DND-41 (cell line): ENCODE measurements at regions not wholly inside any gene's neighbourhood (a gene's known extent, or its start where the extent isn't known, plus 50 kb on each side); places are given as distances from the start of the nearest gene placed in this dataset.

Experiments
- EZH2 ChIP-seq: IDR thresholded peaks from 3 replicates; pipeline ENCODE4 v1.6.1; 2012; ENCODE audit warnings: borderline replicate concordance, low read depth, mild to moderate bottlenecking, moderate library complexity, low read length, inconsistent platforms; ENCODE audit not compliant: severe bottlenecking
- TF ChIP-seq, protein P1 (sequence below): IDR thresholded peaks from 2 replicates; pipeline ENCODE4 v1.5.1; 2012; ENCODE audit warnings: borderline replicate concordance, low read length, moderate library complexity, mild to moderate bottlenecking; ENCODE audit not compliant: poor library complexity, severe bottlenecking; ENCODE audit errors: extremely low read depth

DNA sequence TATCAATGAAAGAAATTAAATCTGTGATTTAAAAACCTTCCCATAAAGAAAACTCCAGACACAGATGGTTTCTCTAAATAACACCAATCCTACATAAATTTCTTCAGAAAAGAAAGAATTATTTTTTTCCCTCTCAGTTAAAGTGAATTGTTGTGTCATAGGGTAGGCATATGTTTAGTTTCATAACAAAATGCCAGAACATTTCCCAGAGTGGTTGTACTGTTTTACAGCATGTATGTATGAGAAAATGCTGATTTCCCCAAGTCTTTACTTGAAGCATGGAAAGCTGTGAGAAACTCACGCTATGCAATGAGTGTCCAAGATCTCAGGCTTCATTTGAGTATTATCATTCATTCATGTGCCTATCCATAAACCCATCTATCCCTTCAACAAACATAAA lies 582.5 kb downstream of the ELAVL2 start:
- TF ChIP-seq, protein P1, sequence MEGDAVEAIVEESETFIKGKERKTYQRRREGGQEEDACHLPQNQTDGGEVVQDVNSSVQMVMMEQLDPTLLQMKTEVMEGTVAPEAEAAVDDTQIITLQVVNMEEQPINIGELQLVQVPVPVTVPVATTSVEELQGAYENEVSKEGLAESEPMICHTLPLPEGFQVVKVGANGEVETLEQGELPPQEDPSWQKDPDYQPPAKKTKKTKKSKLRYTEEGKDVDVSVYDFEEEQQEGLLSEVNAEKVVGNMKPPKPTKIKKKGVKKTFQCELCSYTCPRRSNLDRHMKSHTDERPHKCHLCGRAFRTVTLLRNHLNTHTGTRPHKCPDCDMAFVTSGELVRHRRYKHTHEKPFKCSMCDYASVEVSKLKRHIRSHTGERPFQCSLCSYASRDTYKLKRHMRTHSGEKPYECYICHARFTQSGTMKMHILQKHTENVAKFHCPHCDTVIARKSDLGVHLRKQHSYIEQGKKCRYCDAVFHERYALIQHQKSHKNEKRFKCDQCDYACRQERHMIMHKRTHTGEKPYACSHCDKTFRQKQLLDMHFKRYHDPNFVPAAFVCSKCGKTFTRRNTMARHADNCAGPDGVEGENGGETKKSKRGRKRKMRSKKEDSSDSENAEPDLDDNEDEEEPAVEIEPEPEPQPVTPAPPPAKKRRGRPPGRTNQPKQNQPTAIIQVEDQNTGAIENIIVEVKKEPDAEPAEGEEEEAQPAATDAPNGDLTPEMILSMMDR: no peak
- TF ChIP-seq EZH2: no peak
